ENCODE measurements at regions not wholly inside any gene's neighbourhood (a gene's known extent, or its start where the extent isn't known, plus 50 kb on each side); places are given as distances from the start of the nearest gene placed in this dataset.
A peak's percentile ranks its signal among the peaks of the same experiment; 100 is the strongest.
"Not testable (repeated sequence)": the region's sequence is repeated elsewhere in the genome, so short reads cannot be mapped to it uniquely, and the experiment has no call there.

DNA sequence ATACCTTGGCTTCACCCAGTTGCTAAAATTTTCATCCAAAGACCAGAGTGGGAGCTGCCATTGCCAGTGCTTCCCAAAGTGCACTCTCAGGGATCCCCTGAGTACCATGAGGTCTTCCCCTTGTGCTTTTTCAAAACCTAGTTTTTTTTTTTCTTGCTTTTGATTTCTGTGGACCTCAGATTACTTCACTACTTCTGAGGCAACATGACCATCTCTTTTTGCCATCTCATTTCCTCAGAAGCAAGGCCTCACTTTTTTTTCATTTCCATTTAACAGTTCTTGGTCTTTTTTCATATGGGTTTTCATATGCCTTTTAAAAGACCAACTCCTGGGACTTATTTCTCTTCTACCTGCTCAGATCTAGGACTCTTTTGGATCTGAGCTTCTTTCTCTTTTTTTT lies 64.1 kb upstream of the MMS22L start:
- no peak for DNase-seq

GRCh38 chr6:97361286-97361685 lies 78.3 kb upstream of the MMS22L start:
- no peak for DNase-seq

GRCh38 chr6:97364327-97364726 lies 81.3 kb upstream of the MMS22L start:
- no peak for DNase-seq

DNA sequence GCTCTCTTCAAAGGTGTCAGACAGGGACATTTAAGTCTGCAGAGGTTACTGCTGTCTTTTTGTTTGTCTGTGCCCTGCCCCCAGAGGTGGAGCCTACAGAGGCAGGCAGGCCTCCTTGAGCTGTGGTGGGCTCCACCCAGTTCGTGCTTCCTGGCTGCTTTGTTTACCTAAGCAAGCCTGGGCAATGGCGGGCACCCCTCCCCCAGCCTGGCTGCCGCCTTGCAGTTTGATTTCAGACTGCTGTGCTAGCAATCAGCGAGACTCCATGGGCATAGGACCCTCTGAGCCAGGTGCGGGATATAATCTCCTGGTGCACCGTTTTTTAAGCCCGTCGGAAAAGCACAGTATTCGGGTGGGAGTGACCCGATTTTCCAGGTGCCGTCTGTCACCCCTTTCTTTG lies 99.1 kb upstream of the MMS22L start:
- not testable (repeated sequence) for DNase-seq

GRCh38 chr6:97392735-97393134 lies 109.7 kb upstream of the MMS22L start:
- no peak for DNase-seq

GRCh38 chr6:97394160-97394748 lies 111.2 kb upstream of the MMS22L start:
- DNase-seq: peak; percentile 72

DNA sequence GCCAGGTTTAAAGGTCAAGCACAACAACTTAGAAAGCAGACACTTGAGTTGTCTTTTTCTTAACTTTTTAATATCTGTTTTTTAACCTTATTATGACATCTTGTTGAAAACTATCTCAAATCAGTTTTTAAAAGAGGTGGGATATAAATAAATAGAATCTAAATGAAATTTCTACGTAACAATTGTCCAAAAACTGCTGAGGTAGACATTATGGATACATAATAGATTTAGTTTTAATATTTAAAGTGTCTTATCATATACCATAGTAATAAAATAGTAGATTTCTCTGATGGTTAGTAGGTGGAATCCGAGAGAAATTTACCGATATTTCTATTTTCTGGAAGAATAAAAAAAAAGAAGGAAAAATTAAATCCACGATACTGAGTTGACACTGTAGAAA lies 113.9 kb upstream of the MMS22L start:
- DNase-seq: no peak

GRCh38 chr6:97399208-97399607 lies 116.2 kb upstream of the MMS22L start:
- no peak for DNase-seq

GRCh38 chr6:97401533-97401932 lies 118.5 kb upstream of the MMS22L start:
- no peak for DNase-seq

GRCh38 chr6:97405818-97406409 lies 122.9 kb upstream of the MMS22L start:
- no peak for DNase-seq

DNA sequence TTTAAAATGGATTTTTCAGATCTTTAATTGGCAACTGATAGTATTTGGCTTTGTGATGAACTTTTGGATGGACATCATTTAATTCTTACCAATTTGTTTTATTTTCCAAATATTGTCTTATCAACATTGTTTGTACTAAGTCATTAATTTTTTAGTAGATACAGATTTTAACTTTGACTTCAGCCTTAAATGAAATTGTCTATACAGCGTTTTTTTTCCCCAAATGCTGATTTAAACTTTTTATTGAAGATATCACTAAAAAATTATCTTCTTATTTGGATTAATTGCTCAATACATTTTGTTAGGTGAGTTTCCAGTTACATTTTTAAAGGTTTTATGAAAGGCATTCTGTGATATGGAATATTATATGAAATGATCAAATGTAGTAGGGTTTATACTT lies 123.6 kb upstream of the MMS22L start:
- no peak for DNase-seq

- no peak for DNase-seq
These were observed 128.6 kb upstream of the MMS22L start for GRCh38 chr6:97411610-97412009.

DNA sequence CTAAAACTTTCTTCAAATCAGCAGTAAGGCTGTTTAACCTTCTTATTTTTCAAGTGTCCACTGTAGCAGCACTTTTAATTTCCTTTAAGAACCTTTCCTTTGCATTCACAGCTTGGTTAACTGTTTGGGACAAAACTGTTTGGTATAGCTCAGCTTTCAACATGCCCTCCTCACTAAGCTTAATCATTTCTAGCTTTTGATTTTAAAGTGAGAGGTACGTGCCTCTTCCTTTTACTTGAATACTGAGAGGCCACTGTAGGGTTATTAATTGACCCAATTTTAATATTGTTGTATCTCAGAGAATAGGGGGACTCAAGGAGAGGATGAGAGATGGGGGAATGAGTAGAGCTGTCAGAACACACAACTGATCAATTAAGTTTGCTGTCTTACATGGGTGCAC lies 129.5 kb upstream of the MMS22L start:
- no peak for DNase-seq

DNA sequence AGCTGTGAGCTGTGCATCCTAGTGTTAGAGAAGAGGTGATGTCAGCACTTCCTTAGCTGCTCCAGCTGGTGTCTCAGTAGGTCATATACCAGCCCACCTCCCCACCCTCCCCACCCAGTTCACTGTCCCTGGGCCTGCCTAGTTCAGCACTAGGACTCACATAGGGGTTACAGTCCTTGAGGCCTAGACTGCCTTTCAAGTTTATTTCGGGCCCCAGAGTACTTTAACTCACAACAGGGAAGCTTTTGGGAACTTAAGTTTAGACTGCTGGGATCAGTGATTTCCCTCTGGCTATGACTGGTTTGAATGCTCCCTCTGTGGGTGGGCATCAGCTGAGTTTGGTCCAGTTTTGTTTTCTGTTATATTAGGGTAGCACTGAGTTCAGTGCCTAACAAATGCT lies 139.2 kb upstream of the MMS22L start:
- no peak for DNase-seq

DNA sequence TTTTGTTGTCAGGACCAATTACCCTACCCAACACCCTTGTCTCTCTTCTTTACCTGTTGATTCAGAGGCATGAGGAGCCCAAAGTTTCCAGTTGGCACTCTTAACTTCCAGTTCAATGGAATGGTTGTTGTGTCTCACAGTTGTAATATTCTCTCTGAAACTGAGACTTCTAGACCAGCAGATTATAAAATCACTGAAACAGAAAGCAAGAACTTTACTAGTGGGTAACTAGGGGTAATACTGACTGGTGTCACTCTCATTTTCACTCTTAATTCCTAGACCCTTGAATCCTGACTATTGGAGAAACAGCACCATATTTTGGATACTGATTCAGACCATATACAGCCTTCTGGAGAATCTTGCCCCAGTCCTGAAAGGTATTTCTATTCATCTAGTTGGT lies 140.2 kb upstream of the MMS22L start:
- DNase-seq: no peak

DNA sequence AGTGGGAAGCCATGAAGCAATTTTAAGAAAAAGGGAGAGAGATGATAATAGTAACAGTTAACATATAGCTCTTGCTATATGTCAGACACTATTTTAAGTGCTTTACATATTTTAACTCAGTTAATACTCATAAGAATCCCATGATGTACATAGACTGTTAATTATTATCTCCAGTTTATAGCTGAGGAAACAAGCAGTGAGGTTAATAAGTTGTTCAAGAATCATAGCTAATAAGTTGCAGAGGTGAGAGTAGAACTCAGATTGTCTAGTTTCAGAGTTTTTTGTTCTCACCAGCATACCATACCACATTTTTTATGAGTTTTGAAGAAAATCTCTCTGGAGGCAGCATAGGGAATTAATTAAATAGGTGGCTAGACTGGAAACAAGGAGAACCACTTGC lies 144.6 kb upstream of the MMS22L start:
- DNase-seq: no peak

- DNase-seq: peak; percentile 5
These were observed 154.1 kb upstream of the MMS22L start for GRCh38 chr6:97437087-97437486.

DNA sequence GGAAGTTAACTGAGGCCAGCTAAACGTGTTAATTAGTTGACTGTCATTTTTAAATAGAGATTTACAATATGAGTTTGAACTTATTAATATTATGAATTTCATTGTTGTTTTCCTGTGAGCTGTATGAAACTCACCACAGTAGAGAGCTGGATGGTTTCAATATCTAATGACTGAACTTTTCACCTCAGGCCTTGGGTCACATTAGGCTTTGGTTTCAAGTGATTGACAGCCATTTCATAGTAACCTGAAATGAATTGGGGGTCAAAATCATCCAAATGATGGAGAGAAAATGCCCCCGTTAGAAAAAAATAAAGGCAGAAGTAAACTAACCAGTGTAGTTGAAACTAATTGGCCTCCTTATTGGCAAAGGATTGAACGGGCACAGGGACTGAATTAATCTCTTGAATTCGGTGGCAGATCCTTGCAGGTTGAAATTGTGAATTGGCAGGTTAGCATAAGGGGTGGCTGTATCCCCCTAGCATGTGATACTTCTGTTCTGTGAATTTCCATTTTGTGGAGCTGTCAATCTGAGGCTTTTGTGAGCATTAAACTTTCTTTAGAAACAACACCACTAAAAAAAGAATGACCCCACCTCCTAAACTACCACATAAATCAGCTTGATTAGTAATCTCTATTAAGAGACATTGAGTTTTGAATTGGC lies 155.1 kb upstream of the MMS22L start:
- DNase-seq: no peak

DNA sequence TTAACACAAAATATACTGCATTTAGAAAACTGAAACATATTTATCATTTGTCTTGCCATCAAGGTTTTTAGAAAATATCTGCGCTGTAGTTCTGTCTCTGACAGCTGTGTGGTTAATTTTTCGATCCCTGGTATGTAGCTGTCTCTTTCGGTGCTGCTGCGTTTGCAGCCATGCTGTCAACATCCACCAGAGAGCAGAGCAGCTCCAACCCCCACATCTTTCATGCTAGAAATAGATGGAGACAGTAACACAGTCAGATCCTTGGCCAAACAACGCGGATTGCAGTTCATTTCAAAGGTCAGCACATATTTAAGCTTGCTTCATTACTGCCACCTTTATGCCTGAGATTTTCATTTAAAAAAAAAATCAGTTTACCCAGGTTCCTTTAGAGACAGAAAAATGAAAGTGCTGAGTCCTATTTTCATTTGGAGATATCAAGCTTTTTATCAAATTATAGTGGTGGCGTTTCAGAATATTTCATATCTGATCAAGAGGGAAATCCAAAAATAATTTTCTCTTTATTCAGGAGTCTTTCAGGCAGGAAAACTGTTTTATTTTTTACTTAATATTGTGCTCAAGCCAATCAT lies 157.7 kb upstream of the MMS22L start:
- DNase-seq: no peak

- no peak for DNase-seq
These were observed 160.5 kb upstream of the MMS22L start for GRCh38 chr6:97443408-97444080.

GRCh38 chr6:97445407-97445806 lies 162.4 kb upstream of the MMS22L start:
- DNase-seq: no peak

DNA sequence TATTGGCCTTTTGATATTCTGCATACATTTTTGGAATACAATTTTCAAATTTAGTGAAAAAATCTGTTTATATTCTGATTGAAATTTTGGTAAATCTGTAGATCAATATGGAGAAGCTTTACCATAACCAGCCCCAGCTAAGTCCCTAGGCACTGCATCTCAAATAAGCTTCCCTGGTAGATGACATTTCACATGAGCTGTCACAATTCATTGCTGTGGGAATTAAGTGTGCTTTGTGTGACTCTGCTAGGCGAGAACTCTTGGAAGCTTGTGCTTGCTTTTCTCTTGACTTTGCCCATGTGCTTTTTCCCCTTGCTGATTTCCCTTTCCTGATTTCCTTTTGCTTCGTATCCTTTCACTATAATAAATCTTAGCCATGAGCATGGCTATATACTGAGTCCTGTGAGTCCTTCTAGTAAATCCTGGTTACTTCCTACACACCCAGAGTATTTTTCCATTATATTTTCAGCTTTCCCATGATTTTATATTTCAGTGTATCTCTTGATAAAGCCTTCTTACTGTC lies 166.5 kb upstream of the MMS22L start:
- no peak for DNase-seq

- DNase-seq: no peak
These were observed 167.1 kb upstream of the MMS22L start for GRCh38 chr6:97450087-97450486.

DNA sequence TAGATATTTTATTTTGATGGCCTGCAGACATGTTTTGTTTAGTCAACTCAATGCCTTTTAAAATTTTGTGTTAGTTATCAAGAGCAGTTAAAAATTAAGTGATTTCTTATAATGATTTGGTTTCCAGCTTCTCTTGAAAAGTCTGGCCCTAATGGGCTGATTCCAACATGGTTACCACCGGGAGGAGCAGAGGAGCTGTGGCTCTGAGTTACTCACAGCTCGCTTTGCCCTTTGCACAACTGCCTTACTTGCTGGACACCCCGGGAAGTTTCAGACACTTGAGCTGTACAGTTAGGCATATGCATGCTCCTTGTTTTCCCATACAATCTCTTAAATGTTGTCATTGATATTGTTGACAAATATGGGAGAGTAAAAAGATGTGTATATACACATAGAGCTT lies 173.1 kb upstream of the MMS22L start:
- no peak for DNase-seq

All from activated CD4-positive, alpha-beta T cell treated with anti-CD3 and anti-CD28 coated beads, Interleukin-2, Interleukin-6, amounts not matched to agents 100 ng/mL and 50 ng/mL, durations not matched to agents 16 hours and 8 hours (primary cell).